Liver (tissue), 8 donors: ENCODE measurements at regions not wholly inside any gene's neighbourhood (a gene's known extent, or its start where the extent isn't known, plus 50 kb on each side); places are given as distances from the start of the nearest gene placed in this dataset.

Experiments
- DNase-seq: peaks from one replicate; pipeline ENCODE4 v3.0.0-alpha.2; 2017; ENCODE audit warnings: low spot score
- H3K27ac ChIP-seq, 2 donors: one replicate each; pipeline ENCODE4 v1.7.0; 2013; ENCODE audit warnings: inconsistent platforms in 2 of 2, low read length in 2 of 2, control low read depth in 1 of 2, low read depth in 1 of 2, mild to moderate bottlenecking in 1 of 2
- H3K27me3 ChIP-seq, 4 donors: one replicate each; pipeline versions ENCODE4 v1.6.1 to v1.7.0; 2013; ENCODE audit warnings: low read length in 3 of 4, inconsistent platforms in 1 of 4, mild to moderate bottlenecking in 1 of 4, moderate library complexity in 1 of 4; ENCODE audit not compliant: control insufficient read depth in 4 of 4, insufficient read depth in 4 of 4
- H3K36me3 ChIP-seq, 4 donors: one replicate each; pipeline versions ENCODE4 v1.6.1 to v1.7.0; 2013; ENCODE audit warnings: low read length in 3 of 4, mild to moderate bottlenecking in 3 of 4, low read depth in 1 of 4, moderate library complexity in 1 of 4; ENCODE audit not compliant: control insufficient read depth in 4 of 4, insufficient read depth in 3 of 4
- H3K4me1 ChIP-seq, 4 donors: one replicate each; pipeline versions ENCODE4 v1.6.1 to v1.7.0; 2013; ENCODE audit warnings: low read length in 3 of 4, mild to moderate bottlenecking in 3 of 4, moderate library complexity in 1 of 4; ENCODE audit not compliant: control insufficient read depth in 4 of 4, insufficient read depth in 4 of 4
- H3K4me3 ChIP-seq, 3 donors: one replicate each; pipeline versions ENCODE4 v1.6.1 to v1.7.0; 2013; ENCODE audit warnings: low read length in 3 of 3, control low read depth in 1 of 3, low read depth in 1 of 3, mild to moderate bottlenecking in 1 of 3
- H3K9ac ChIP-seq, 2 donors: one replicate each; pipeline ENCODE4 v1.7.0; 2013; ENCODE audit warnings: low read length in 2 of 2, mild to moderate bottlenecking in 2 of 2, moderate library complexity in 2 of 2, control low read depth in 1 of 2, low read depth in 1 of 2
- H3K9me3 ChIP-seq, 4 donors: one replicate each; pipeline versions ENCODE4 v1.6.1 to v1.7.0; 2013; ENCODE audit warnings: low read length in 3 of 4; ENCODE audit not compliant: control insufficient read depth in 4 of 4
- EGR1 ChIP-seq, 2 donors: IDR thresholded peaks; 2 replicates each; pipeline ENCODE4 v1.6.1; 2016 to 2018; ENCODE audit warnings: antibody characterized with exemption in 2 of 2, low read depth in 2 of 2
- FOXA2 ChIP-seq: IDR thresholded peaks from 2 replicates; pipeline ENCODE4 v1.6.1; 2016; ENCODE audit warnings: antibody characterized with exemption
- HNF4A ChIP-seq, 2 donors: conservative IDR thresholded peaks; 2 replicates each; pipeline ENCODE4 v1.6.1; 2016; ENCODE audit warnings: antibody characterized with exemption in 2 of 2, mild to moderate bottlenecking in 2 of 2
- JUND ChIP-seq, 2 donors: IDR thresholded peaks; 2 replicates each; pipeline ENCODE4 v1.6.1; 2016; ENCODE audit warnings: antibody characterized with exemption in 2 of 2
- NR2F2 ChIP-seq: IDR thresholded peaks from 2 replicates; pipeline ENCODE4 v1.6.1; 2016; ENCODE audit warnings: antibody characterized with exemption
- RAD21 ChIP-seq, 2 donors: IDR thresholded peaks; 2 replicates each; pipeline ENCODE4 v1.6.1; 2016; ENCODE audit warnings: antibody characterized with exemption in 2 of 2, mild to moderate bottlenecking in 2 of 2
- RXRA ChIP-seq, 2 donors: IDR thresholded peaks; 2 replicates each; pipeline ENCODE4 v1.6.1; 2017 to 2018; ENCODE audit warnings: antibody characterized with exemption in 2 of 2, mild to moderate bottlenecking in 1 of 2
- SP1 ChIP-seq: IDR thresholded peaks from 2 replicates; pipeline ENCODE4 v1.6.1; 2018; ENCODE audit warnings: antibody characterized with exemption, mild to moderate bottlenecking
- TAF1 ChIP-seq: conservative IDR thresholded peaks from 2 replicates; pipeline ENCODE4 v1.6.1; 2016; ENCODE audit warnings: antibody characterized with exemption, mild to moderate bottlenecking
- YY1 ChIP-seq: IDR thresholded peaks from 2 replicates; pipeline ENCODE4 v1.6.1; 2016; ENCODE audit warnings: antibody characterized with exemption, mild to moderate bottlenecking
- WGBS: extraction: QIAGEN DNeasy Blood & Tissue Kit; methylation state at CpG from one replicate; pipeline ENCODE4 v1.1.7; 2013; 5-methylcytosine and 5-hydroxymethylcytosine counted together
- TF ChIP-seq, protein P1 (sequence below): IDR thresholded peaks from 2 replicates; pipeline ENCODE4 v1.6.1; 2016; ENCODE audit warnings: antibody characterized with exemption
- TF ChIP-seq, protein P2 (sequence below): IDR thresholded peaks from 2 replicates; pipeline ENCODE4 v1.6.1; 2016; ENCODE audit warnings: antibody characterized with exemption
- TF ChIP-seq, protein P3 (sequence below): IDR thresholded peaks from 2 replicates; pipeline ENCODE4 v1.6.1; 2016; ENCODE audit warnings: antibody characterized with exemption, mild to moderate bottlenecking
- TF ChIP-seq, protein P4 (sequence below): fragments of 150-350 bp; IDR thresholded peaks from 2 replicates; pipeline ENCODE4 v1.5.1; 2017; ENCODE audit warnings: improper control_type of control experiment, low read depth, low read length; ENCODE audit not compliant: missing input control
- TF ChIP-seq, protein P5 (sequence below): IDR thresholded peaks from 2 replicates; pipeline ENCODE4 v1.6.1; 2016; ENCODE audit warnings: antibody characterized with exemption
- donor health status: healthy.
- donor health status: healthy.
- donor health status: healthy.
- donor health status: healthy.
- donor health status: healthy.

DNA sequence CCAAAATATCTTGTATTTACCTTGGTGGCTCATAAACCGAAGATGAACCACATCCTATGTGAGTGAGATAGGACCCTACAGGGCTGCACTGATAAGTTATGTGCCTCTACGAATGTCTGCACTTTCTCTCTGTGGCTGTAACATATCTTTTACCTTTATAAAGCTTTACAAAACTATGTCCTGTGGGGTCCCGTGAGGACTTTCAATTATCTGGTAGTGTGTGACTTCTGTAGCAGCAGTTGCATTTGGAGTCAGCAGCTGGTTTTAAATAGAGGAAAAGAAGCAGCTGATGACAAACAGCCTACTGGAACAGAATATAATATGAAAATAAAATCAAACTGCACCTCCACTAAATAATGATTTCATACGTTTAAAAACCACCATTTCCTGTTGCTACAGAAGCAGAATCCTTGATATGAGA, 222.4 kb upstream of the GNAI1 start:
- H3K9ac ChIP-seq = no peak overlapping the region
- peaks cover 0 to 3% (median 0%) of the 10 kb centered on the region in 4 donors for H3K9me3 ChIP-seq
- H3K36me3 ChIP-seq = no peaks in the 10 kb centered on the region
- no peak overlapping the region for H3K4me3 ChIP-seq
- WGBS = 55% methylated on average over 4 of the region's 4 CpGs
- no peaks in the 10 kb centered on the region for H3K27me3 ChIP-seq
- no peak for DNase-seq
- H3K27ac ChIP-seq = no peak overlapping the region
- no peaks in the 10 kb centered on the region for H3K4me1 ChIP-seq
- TF ChIP-seq SP1 = no peak
- TF ChIP-seq, protein P1, sequence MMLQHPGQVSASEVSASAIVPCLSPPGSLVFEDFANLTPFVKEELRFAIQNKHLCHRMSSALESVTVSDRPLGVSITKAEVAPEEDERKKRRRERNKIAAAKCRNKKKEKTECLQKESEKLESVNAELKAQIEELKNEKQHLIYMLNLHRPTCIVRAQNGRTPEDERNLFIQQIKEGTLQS = no peak
- no peak for TF ChIP-seq YY1
- no peak for TF ChIP-seq JUND (IDR thresholded peaks at IDR 0.05)
- TF ChIP-seq NR2F2 = no peak
- TF ChIP-seq, protein P2, sequence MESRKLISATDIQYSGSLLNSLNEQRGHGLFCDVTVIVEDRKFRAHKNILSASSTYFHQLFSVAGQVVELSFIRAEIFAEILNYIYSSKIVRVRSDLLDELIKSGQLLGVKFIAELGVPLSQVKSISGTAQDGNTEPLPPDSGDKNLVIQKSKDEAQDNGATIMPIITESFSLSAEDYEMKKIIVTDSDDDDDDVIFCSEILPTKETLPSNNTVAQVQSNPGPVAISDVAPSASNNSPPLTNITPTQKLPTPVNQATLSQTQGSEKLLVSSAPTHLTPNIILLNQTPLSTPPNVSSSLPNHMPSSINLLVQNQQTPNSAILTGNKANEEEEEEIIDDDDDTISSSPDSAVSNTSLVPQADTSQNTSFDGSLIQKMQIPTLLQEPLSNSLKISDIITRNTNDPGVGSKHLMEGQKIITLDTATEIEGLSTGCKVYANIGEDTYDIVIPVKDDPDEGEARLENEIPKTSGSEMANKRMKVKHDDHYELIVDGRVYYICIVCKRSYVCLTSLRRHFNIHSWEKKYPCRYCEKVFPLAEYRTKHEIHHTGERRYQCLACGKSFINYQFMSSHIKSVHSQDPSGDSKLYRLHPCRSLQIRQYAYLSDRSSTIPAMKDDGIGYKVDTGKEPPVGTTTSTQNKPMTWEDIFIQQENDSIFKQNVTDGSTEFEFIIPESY = no peak

DNA sequence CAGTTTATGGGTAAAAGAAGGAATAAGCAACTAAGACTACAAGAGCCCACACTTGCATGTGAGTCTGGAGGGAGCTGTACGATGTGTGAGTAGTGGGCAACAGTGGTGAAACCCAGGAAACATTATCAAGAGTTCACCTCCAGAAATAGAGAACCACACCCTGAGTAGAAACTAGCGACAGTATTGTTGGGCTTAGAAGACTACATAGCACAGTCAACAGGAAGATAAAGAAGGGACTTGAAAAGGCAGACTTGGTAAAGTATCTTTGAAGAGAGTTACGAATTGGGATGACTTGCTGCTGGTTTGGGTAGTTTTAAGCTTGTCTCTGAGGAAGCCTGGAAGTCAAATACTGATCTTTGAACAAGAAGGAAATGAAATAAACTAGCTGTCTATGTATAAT, 223.2 kb upstream of the GNAI1 start:
- no peaks in the 10 kb centered on the region for H3K4me1 ChIP-seq
- no peak overlapping the region for H3K9ac ChIP-seq
- 76% methylated on average over 3 of the region's 3 CpGs for WGBS
- no peak for TF ChIP-seq YY1
- TF ChIP-seq, protein P3, sequence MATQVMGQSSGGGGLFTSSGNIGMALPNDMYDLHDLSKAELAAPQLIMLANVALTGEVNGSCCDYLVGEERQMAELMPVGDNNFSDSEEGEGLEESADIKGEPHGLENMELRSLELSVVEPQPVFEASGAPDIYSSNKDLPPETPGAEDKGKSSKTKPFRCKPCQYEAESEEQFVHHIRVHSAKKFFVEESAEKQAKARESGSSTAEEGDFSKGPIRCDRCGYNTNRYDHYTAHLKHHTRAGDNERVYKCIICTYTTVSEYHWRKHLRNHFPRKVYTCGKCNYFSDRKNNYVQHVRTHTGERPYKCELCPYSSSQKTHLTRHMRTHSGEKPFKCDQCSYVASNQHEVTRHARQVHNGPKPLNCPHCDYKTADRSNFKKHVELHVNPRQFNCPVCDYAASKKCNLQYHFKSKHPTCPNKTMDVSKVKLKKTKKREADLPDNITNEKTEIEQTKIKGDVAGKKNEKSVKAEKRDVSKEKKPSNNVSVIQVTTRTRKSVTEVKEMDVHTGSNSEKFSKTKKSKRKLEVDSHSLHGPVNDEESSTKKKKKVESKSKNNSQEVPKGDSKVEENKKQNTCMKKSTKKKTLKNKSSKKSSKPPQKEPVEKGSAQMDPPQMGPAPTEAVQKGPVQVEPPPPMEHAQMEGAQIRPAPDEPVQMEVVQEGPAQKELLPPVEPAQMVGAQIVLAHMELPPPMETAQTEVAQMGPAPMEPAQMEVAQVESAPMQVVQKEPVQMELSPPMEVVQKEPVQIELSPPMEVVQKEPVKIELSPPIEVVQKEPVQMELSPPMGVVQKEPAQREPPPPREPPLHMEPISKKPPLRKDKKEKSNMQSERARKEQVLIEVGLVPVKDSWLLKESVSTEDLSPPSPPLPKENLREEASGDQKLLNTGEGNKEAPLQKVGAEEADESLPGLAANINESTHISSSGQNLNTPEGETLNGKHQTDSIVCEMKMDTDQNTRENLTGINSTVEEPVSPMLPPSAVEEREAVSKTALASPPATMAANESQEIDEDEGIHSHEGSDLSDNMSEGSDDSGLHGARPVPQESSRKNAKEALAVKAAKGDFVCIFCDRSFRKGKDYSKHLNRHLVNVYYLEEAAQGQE = no peak
- TF ChIP-seq RAD21 (IDR thresholded peaks at IDR 0.05) = no peak
- no peak for TF ChIP-seq HNF4A (conservative IDR thresholded peaks at IDR 0.05)
- TF ChIP-seq, protein P2 = no peak
- no peak for TF ChIP-seq JUND (IDR thresholded peaks at IDR 0.05)
- TF ChIP-seq, protein P1 = no peak
- no peak for TF ChIP-seq FOXA2
- TF ChIP-seq, protein P4, sequence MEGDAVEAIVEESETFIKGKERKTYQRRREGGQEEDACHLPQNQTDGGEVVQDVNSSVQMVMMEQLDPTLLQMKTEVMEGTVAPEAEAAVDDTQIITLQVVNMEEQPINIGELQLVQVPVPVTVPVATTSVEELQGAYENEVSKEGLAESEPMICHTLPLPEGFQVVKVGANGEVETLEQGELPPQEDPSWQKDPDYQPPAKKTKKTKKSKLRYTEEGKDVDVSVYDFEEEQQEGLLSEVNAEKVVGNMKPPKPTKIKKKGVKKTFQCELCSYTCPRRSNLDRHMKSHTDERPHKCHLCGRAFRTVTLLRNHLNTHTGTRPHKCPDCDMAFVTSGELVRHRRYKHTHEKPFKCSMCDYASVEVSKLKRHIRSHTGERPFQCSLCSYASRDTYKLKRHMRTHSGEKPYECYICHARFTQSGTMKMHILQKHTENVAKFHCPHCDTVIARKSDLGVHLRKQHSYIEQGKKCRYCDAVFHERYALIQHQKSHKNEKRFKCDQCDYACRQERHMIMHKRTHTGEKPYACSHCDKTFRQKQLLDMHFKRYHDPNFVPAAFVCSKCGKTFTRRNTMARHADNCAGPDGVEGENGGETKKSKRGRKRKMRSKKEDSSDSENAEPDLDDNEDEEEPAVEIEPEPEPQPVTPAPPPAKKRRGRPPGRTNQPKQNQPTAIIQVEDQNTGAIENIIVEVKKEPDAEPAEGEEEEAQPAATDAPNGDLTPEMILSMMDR = no peak
- TF ChIP-seq TAF1 = no peak
- TF ChIP-seq NR2F2 = no peak
- TF ChIP-seq, protein P5, sequence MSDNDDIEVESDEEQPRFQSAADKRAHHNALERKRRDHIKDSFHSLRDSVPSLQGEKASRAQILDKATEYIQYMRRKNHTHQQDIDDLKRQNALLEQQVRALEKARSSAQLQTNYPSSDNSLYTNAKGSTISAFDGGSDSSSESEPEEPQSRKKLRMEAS = no peak
- no peak for TF ChIP-seq SP1
- TF ChIP-seq EGR1 (IDR thresholded peaks at IDR 0.05; ENCODE audit: low read depth in 2 of 2) = no peak
- TF ChIP-seq RXRA (IDR thresholded peaks at IDR 0.05) = no peak
- H3K27me3 ChIP-seq = no peaks in the 10 kb centered on the region
- no peaks in the 10 kb centered on the region for H3K36me3 ChIP-seq
- no peak for DNase-seq
- no peak overlapping the region for H3K27ac ChIP-seq
- H3K4me3 ChIP-seq = no peak overlapping the region
- peaks cover 0 to 3% (median 0%) of the 10 kb centered on the region in 4 donors for H3K9me3 ChIP-seq
